ENCODE measurements at regions not wholly inside any gene's neighbourhood (a gene's known extent, or its start where the extent isn't known, plus 50 kb on each side); places are given as distances from the start of the nearest gene placed in this dataset.

DNA sequence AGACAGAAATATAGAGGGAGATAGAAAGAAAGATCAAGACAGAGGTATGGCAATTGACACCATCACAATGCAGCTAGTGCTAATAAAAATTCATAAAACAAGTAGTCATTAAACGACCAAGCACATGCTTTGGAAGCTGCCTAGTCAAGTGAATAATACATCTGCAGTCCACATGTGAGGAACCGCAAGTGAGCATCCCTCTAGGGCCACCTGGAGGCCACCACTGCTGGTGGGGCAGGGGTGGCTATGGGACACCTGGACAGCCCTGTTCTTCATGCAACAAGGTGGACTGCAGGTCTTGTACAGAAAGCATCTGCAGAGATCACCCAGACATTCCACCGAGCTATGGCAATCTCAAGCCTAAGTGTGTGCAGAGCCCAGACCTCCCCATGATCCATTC, 451.1 kb upstream of the PFKP start:
- H3K27ac Mint-ChIP-seq, result no peak overlapping the region
- H3K4me3 Mint-ChIP-seq, result no peak overlapping the region
- peaks cover 16% of the 10 kb centered on the region for H3K4me1 Mint-ChIP-seq (ENCODE audit: unreplicated experiment)
- TF ChIP-seq CTCF (conservative IDR thresholded peaks at IDR 0.05), result no peak
- H3K9me3 Mint-ChIP-seq, result no peaks in the 10 kb centered on the region
- H3K36me3 Mint-ChIP-seq, result no peaks in the 10 kb centered on the region
- no peak for DNase-seq (ENCODE audit: extremely low spot score, unreplicated experiment)
- H3K27me3 Mint-ChIP-seq, result peaks cover 40% of the 10 kb centered on the region

- no peak overlapping the region for H3K27ac Mint-ChIP-seq
- no peaks in the 10 kb centered on the region for H3K4me1 Mint-ChIP-seq (ENCODE audit: unreplicated experiment)
- H3K4me3 Mint-ChIP-seq, result no peak overlapping the region
- TF ChIP-seq CTCF (conservative IDR thresholded peaks at IDR 0.05), result no peak
- no peak for DNase-seq (ENCODE audit: extremely low spot score, unreplicated experiment)
- H3K27me3 Mint-ChIP-seq, result peaks cover 24% of the 10 kb centered on the region
- H3K36me3 Mint-ChIP-seq, result no peaks in the 10 kb centered on the region
- no peaks in the 10 kb centered on the region for H3K9me3 Mint-ChIP-seq
These were observed 455.7 kb upstream of the PFKP start for GRCh38 chr10:2611603-2612002.

DNA sequence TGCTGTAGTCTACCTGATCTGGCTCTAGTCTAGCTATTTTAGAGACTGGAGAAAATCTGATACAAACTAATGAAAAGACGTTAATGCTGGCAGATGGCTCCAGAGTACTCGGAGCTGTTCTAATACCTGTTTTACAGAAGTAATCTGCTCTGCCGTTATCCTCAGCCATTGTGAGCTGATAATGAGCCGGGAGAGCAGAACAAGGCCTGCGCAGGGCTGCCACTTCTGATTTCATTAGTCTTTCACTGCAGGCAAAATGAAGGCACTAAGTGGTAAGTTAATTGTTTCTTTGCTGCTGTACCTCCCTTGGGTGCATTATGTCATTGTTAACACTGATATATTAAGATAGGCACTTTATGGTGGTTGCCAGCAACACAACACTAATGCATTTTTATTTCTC, 456.4 kb upstream of the PFKP start:
- Mint-ChIP-seq H3K27ac (no peak overlapping the region), H3K4me1 (ENCODE audit: unreplicated experiment) (no peaks in the 10 kb centered on the region)
- DNase-seq (ENCODE audit: extremely low spot score, unreplicated experiment), result no peak

DNA sequence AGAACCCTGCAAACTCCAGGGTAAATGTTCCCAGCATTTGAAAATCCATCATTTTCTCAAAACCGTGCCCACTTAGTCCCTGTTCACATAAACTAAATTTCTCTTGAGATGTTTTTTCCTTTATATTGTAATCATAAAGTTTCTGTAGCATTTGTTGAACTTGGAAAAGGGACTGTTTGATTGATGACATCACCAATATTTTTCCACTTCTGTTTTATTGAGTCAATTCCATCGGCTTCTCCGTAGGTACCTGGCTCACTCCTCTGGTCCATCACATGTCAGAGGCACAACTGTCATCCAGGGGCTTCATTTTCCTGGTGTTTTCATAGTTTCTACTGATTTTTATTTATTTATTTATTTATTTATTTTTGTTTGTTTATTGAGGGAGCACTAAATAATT, 462.5 kb upstream of the PFKP start:
- H3K27ac Mint-ChIP-seq, result no peak overlapping the region
- TF ChIP-seq CTCF (conservative IDR thresholded peaks at IDR 0.05), result no peak
- H3K27me3 Mint-ChIP-seq, result peaks cover under 1% of the 10 kb centered on the region
- no peaks in the 10 kb centered on the region for H3K36me3 Mint-ChIP-seq
- H3K9me3 Mint-ChIP-seq, result no peaks in the 10 kb centered on the region
- no peak for DNase-seq (ENCODE audit: extremely low spot score, unreplicated experiment)
- H3K4me1 Mint-ChIP-seq (ENCODE audit: unreplicated experiment), result no peaks in the 10 kb centered on the region
- no peak overlapping the region for H3K4me3 Mint-ChIP-seq

More for the DNA sequence above, 456.4 kb upstream of the PFKP start:
- Mint-ChIP-seq H3K4me3 (no peak overlapping the region), H3K36me3 (no peaks in the 10 kb centered on the region), H3K27me3 (peaks cover 19% of the 10 kb centered on the region), H3K9me3 (no peaks in the 10 kb centered on the region)
- no peak for TF ChIP-seq CTCF (conservative IDR thresholded peaks at IDR 0.05)

DNA sequence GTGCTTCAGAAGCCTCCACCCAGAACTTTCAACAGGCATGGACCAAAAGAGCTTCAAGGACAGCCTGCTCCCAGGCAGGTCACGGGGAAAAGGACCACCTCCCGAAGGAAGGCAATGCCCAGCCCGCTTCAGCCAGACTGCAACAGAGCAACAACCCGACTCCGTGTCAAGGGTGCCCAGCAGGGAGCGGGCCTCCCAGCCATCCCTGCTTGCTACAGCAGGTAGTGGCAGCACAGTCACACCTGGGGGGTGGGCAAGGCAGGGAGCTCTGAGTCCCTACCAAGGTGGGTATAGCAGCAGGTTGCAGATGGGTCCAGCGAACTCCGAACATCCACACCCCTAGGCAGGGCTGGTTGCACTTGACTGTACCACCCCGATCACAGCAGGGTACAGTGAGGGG, 467.8 kb upstream of the PFKP start:
- H3K4me3 Mint-ChIP-seq, result no peak overlapping the region
- H3K27ac Mint-ChIP-seq, result no peak overlapping the region
- H3K9me3 Mint-ChIP-seq, result no peaks in the 10 kb centered on the region
- no peaks in the 10 kb centered on the region for H3K4me1 Mint-ChIP-seq (ENCODE audit: unreplicated experiment)
- no peaks in the 10 kb centered on the region for H3K36me3 Mint-ChIP-seq
- H3K27me3 Mint-ChIP-seq, result no peaks in the 10 kb centered on the region
- no peak for TF ChIP-seq CTCF (conservative IDR thresholded peaks at IDR 0.05)
- DNase-seq (ENCODE audit: extremely low spot score, unreplicated experiment), result no peak
